ENCODE measurements at regions not wholly inside any gene's neighbourhood (a gene's known extent, or its start where the extent isn't known, plus 50 kb on each side); places are given as distances from the start of the nearest gene placed in this dataset.

DNA sequence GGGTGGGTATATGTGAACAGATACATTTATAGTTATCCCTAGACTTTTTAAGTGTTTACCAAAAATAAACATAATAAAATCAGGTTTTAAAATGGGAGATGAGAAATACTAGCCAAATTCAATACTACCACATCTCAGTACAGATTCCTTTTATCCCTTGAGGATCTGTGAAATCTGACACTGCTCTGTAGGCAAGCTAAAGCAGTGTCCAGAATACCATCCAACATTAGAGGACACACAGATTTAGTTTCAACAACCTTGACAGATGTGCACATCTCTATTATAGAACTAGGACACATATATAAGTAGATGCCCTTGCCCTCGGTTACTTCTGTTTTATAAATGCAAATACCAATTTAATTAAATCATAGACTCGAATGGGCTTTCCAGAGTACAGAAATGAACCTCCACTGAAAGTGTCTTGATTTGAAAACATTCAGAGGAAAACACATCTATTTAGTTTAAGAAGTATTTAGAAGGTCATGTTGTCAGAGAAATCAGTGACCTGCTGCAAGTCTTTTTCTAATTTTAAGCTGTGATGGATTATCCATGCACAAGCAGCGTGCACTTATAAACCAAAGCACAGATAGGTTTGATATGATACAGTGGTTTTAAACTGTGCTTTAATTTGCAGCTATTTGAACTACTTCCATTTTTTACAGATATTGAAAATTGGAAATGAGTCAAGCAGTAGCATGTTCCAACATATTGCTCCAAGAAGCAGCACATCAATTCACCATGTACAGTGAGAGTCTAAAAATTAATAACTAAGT lies 156.3 kb upstream of the EPHA7 start:
- Histone ChIP-seq H3K4me1 (ENCODE audit: control insufficient read depth, insufficient read depth, low read length) (peaks cover 4% of the 10 kb centered on the region; the same call in 1 of the 2 replicates), H3K27me3 (ENCODE audit: control insufficient read depth, insufficient read depth, low read length) (no peaks in the 10 kb centered on the region), H3K9me3 (ENCODE audit: control insufficient read depth, insufficient read depth, low read depth, low read length) (no peaks in the 10 kb centered on the region), H3K27ac (ENCODE audit: low read length) (no peak overlapping the region), H3K4me3 (ENCODE audit: low read depth in 2 of 2, low read length in 2 of 2) (no peak overlapping the region), H3K36me3 (ENCODE audit: control insufficient read depth, insufficient read depth, low read length) (no peaks in the 10 kb centered on the region)
- DNase-seq (ENCODE audit: low read depth, low spot score): no peak
- no peak for ATAC-seq
- no TSS peak for BruUV-seq (replicated peaks)
- intact Hi-C loops (cut with micrococcal nuclease; ENCODE audit: unreplicated experiment) (no loop called here), in situ Hi-C loops (cut with HindIII; ENCODE audit: low pct_unique_long_range_greater_than_20kb, low sequenced_read_pairs) (no loop called here)
- ChIA-PET CTCF (no interaction called here), POLR2A (no interaction called here)
- no peak for TF ChIP-seq TCF7L2 (IDR thresholded peaks at IDR 0.05; ENCODE audit: low read depth, low read length)
- no peak for TF ChIP-seq SIN3A (IDR thresholded peaks at IDR 0.05; ENCODE audit: borderline replicate concordance, insufficient read depth, low read depth, low read length)
- TF ChIP-seq, protein P1, sequence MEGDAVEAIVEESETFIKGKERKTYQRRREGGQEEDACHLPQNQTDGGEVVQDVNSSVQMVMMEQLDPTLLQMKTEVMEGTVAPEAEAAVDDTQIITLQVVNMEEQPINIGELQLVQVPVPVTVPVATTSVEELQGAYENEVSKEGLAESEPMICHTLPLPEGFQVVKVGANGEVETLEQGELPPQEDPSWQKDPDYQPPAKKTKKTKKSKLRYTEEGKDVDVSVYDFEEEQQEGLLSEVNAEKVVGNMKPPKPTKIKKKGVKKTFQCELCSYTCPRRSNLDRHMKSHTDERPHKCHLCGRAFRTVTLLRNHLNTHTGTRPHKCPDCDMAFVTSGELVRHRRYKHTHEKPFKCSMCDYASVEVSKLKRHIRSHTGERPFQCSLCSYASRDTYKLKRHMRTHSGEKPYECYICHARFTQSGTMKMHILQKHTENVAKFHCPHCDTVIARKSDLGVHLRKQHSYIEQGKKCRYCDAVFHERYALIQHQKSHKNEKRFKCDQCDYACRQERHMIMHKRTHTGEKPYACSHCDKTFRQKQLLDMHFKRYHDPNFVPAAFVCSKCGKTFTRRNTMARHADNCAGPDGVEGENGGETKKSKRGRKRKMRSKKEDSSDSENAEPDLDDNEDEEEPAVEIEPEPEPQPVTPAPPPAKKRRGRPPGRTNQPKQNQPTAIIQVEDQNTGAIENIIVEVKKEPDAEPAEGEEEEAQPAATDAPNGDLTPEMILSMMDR (IDR thresholded peaks at IDR 0.05): no peak
- TF ChIP-seq POLR2AphosphoS5 (IDR thresholded peaks at IDR 0.05; ENCODE audit: low read depth, low read length): no peak
- TF ChIP-seq REST (IDR thresholded peaks at IDR 0.05; ENCODE audit: insufficient read depth in 1 of 2, low read depth in 2 of 2, low read length in 1 of 2): no peak

DNA sequence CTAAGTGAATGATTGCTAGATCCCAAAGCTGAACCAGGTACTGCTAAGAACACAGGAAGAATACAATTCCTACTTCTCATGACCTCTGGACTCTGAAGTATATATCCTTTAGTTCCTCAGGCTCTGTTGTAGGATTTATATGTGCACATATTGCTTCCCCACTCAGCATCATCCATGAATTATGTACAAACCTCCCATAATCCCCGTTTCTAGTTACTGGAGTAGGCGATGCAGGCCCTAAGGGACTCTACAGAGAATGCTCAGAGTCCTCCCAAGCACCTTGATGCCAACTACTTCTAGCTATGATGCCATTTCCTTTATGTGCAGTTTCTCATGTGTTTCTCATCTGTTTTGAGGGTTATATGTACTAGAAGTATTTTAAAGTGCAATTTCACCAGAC lies 154.9 kb upstream of the EPHA7 start:
- no peaks in the 10 kb centered on the region for H3K27me3 ChIP-seq (ENCODE audit: control insufficient read depth, insufficient read depth, low read length)
- BruUV-seq (replicated peaks): no TSS peak
- ChIA-PET POLR2A (no interaction called here), CTCF (no interaction called here)
- H3K27ac ChIP-seq (ENCODE audit: low read length): no peak overlapping the region
- H3K9me3 ChIP-seq (ENCODE audit: control insufficient read depth, insufficient read depth, low read depth, low read length): no peaks in the 10 kb centered on the region
- intact Hi-C loops (cut with micrococcal nuclease; ENCODE audit: unreplicated experiment) (no loop called here), in situ Hi-C loops (cut with HindIII; ENCODE audit: low pct_unique_long_range_greater_than_20kb, low sequenced_read_pairs) (no loop called here)
- no peak for TF ChIP-seq POLR2AphosphoS5 (IDR thresholded peaks at IDR 0.05; ENCODE audit: low read depth, low read length)
- TF ChIP-seq, protein P1 (IDR thresholded peaks at IDR 0.05): no peak
- no peak overlapping the region for H3K4me3 ChIP-seq (ENCODE audit: low read depth in 2 of 2, low read length in 2 of 2)
- DNase-seq (ENCODE audit: low read depth, low spot score) (no peak), ATAC-seq (no peak)
- no peaks in the 10 kb centered on the region for H3K4me1 ChIP-seq (ENCODE audit: control insufficient read depth, insufficient read depth, low read length)
- no peaks in the 10 kb centered on the region for H3K36me3 ChIP-seq (ENCODE audit: control insufficient read depth, insufficient read depth, low read length)
